ENCODE measurements at regions not wholly inside any gene's neighbourhood (a gene's known extent, or its start where the extent isn't known, plus 50 kb on each side); places are given as distances from the start of the nearest gene placed in this dataset.
"Not testable (repeated sequence)": the region's sequence is repeated elsewhere in the genome, so short reads cannot be mapped to it uniquely, and the experiment has no call there.

DNA sequence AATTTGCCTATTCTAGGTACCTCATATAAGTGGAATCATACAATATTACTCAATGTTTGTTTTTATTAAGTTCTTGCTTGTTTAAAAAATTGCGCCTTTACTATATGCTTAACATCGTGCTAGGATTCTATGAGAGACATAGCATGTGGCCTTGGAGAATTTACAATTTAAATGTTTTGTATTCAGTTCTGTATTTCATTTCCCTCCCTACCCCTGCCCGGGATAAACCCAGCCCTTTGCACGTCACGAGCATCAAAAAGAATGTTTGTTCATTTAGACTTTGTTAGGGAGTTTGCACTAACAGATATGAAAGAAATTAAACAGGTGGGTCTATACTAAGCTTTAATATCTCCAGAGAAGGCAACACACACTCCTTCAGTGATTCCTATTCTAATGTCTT is 75.7 kb downstream of the C18orf54 start:
- no peak for DNase-seq

DNA sequence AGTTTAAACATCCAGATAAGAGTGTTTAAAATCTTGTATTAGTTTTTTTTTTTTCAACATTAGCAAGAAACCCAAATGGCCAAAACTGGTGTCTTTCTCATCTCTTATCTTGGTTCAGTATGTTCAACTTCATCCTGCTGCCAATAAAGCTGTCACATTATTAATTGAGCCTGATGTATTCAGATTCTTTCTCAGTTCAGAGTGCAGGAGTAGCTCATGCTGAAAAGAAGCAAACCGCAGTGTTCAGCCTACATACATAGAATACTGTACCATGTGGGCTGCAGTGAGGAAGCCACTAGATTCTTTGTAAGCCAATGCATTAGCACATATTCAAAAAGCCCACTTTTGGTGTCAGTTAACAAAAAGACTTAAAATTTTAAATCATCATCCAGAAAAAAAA is 76.2 kb downstream of the C18orf54 start:
- DNase-seq = no peak

DNA sequence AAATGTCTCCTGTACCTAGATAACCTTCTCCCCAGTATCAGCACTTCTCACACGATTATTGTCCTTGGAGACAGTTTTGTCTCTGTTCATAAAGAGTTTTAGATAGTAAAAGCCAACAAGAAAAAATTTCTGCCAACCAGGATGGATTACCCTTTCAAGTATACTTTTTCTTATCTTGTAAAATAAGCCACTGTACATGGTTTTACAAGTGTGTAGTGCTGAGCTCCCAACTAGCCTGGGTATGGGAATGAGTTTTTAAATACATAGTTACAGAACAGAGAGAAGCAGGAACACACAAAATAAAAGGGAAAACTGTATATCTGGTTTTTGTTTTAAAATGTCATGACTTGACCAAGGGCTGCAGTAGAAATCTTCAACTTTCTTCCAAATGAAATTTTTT is 76.7 kb downstream of the C18orf54 start:
- DNase-seq = no peak

DNA sequence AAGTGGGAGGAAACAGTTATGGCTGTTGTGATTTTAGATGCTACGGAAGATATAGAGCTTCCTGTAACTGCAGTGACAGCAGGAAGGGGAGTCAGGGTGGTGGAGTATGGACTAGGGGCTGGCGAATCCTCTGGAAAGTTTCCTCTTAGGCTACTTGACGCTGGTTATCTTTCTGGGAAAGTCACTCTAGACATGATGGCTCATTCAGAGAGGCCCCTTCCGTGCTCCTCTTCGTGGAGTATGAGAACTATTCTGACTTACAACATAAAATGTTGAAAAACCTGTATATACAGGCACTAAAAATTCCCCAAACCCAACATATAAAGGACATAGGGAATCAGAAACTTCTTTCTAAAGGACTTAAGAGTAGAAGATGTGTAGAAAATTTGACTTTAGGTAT is 78.8 kb downstream of the C18orf54 start:
- DNase-seq = no peak

DNA sequence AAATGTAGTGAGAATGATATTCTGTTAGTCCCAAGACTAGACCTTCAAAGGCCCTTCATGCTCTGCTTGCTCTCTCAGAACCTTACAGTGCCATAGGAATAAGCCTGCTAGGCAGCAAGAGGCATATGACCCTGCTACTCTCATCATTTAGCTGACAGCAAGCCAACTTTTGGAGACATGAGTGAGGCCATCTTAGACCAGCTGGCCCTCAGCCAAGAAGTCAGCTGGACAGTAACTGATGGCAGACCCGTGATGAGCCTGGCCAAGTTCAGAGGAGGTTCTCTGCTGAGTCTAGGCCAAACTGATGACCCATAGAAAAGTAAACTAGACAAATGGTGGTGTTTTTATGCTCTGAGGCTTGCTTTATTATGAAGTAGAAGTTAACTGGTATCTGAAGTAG is 82.6 kb downstream of the C18orf54 start:
- no peak for DNase-seq

DNA sequence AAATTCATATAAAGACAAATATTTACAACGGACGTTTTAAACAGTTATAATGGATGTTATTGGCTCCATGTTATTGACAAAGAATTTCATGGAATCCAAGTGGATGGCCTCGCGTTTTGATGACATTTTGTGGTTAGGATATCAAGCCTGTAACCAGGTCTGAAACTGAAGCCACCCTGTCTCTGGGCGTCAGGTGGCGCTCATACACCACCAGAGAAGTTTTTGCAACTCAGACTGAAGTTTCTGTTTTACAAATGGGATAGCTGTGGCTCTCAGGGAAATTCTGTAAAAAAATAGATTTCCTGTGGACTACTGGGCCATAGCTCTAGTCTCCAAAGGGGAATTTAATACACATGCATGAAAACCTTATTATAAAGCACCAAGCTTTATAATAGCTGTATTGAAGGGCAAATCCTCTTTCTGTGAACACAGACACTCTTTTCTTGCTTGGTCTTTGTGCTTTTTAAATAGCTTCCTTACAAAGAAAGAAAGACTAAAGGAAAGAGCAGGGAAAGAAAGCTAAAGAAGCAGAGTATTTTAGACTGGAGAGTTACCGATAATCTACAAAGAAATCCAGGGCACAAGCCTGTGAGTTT is 86.7 kb downstream of the C18orf54 start:
- DNase-seq = peak; percentile 21 to 50

DNA sequence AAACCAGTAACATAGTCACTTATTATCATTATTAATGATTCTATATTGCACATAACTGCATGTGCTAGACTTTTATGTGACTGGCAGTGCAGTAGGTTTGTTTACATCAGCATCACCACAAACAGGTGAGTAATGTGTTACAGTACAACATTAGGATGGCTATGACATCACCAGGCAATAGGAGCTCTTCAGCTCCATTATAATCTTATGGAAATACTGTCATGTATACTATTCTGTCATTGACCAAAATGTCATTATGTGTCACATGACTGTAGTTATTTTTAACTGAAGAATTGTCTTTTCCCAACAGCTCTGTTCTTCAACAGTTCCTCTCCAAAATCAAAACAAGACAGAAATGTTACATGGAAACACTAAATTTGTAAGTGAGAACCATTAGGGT is 96.3 kb downstream of the C18orf54 start:
- DNase-seq = no peak

DNA sequence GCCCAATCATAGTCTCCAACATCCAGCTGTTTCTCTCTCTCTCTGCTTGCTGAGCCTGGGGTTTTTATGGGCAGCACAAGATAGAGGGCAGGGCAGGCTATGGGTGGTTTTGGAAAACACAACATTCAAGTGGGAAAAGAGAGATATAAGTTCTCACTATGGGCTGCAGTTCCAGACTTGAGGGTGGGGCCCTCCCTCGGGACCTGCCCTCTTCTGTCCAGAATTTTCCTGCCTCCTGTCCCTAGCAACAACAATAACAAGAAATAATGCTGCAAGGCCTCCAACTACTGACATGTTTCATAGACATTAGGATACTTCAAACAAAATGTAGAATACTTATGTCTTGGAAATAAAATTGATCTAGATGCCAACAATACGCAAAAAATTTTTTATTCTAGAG is 107.8 kb downstream of the C18orf54 start:
- no peak for DNase-seq

DNA sequence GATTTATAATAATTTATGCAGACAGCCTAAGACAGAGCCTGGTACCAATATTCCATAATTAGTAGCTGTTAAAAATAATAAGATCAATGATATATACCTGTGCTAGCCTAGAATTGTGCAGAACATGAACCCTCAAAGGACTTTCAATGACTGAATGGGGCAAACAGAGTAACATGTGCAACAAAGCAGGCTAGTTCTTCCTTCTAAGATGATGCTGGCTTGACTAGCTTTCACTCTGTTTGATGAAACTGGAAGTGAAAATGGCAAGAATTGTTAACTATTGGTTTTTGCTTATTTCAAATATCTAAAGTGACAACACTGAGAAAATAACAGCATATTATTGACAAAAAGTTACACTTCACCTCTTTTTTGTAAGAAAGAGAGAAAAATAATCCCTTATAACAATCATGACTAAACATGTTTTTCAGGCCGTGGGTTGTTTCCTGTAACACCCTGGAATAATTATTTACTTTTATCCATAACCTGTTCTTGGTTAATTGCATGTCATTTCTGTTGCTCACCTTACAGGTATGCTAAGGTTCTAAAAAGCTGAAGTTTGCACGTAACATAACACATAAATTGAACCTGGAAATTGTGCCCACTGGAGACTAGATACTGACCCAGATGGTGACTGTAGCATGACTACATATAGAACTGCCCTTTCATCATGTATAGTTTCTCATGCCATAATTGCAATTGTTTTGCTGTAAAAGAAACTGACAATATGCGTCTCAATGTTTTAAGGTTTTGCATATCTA is 108.7 kb downstream of the C18orf54 start:
- no peak for DNase-seq

DNA sequence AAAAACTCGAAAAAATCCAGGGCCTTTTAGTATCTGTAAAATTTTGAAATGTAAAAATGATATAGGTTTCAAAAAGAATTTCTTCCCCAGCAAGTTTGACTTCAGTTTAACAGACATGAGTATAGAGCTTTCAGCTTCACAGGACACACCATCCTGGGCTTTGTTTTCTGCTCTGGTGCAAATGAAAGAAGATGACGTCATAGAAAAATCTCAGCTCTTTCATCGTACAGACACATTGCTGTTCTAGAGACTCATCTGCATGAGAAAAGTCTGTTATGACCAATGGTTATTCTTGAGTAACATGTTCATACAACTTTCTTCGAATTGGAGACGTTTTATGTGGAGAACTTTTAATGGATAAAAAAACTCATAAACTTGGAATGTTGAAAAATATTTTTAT is 111.7 kb upstream of the DYNAP start:
- DNase-seq = no peak

DNA sequence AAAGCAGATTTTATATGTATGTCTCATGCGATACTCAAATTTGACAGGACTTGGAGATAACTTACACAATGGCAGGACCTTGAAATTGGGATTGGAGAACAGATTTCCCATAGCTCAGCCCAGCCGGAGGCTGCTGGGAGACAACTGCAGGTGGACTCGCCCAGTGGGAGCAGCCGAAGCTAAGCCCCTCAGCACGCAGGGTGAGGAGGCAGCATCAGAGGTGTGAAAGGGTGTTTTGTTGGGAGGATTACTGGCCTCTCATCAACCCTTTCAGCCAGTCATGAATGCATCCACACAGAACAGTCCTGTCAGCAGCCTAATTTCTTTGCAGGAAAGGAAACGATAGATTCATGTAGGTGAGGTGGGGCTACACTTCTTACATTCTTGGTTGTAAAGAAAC is 110.4 kb upstream of the DYNAP start:
- DNase-seq = no peak

DNA sequence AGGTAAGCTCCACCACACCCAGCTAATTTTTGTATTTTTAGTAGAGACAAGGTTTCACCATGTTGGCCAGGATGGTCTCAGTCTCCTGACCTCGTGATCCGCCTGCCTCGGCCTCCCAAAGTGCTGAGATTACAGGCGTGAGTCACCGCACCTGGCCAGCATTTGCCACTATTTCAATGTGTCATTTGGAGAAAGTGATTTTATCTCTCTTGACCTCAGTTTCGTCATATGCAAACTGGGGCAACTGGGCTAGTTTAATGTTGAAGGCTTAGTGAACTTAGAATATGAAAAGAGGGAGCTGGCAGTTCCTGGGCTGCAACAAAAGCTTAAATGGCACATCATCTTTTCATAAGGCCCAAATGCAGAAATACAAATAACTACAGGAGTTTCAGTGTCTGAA is 88.6 kb upstream of the DYNAP start:
- DNase-seq = not testable (repeated sequence)

DNA sequence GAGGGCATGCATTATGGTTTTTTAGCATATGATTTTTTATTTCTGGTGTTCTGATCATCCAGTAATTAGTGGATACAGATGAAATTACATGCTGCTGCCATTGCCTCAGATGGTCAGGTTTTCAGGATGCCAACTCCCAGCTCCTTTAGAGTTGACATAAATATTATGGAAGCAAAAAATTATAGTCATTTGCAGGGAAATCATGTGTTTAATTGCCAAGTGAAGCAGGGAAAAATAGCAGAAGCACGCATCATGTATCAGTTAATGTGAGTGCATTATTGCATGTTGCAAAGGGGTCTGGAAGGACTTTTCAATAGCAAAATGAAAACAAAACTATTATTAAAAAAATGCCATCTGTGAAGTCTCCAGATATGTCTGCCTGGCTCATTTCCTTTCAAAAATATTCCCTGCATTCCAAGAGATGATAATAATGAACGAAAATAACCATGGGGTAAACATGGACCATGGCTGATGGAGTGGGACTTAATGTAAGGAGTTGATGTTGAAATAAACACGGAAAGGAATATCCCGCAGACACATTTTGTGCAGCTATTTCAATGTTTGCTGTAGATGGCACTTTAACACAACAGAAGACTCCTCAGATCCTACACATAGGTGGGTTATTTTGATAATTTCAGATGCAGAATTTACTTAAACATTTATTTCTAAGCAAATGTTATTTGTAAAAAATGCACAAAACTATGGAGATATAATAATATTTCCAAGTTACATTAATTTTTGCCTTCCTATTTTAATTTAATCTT is 87.7 kb upstream of the DYNAP start:
- no peak for DNase-seq

DNA sequence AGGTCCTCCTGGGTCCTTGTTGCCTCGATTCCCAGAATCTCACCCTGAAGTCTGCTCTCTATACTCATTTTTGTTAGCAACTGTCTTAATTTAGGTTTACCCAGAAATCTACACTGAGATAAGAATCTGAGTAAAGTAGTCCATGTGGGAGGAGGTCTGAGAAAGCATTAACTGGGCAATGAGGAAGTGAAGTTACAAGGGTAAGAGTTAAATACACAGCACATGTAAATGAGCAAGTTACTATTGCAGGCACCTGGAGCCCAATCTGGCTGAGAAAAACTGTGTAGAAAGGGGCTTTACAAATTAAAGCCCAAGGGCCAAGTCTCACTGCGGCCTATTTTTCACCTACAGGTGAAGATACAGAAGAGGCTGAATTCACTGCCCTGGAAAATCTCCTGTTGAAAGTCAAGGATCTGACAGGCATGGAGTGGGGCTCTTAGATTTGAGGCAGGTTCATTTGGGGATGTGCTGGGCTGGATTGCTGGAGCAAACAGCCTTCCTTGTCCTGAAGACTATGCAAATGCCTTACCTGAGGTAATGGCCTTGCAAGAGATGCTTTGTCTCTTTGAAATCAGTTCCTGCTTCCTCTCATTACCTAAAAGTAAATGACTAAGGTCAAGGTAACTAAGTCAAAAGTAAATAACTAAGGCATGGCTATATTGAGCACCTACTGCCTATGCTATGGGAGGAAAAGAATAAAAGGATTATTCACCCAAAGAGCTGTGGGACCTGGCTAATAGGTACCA is 84.4 kb upstream of the DYNAP start:
- no peak for DNase-seq

DNA sequence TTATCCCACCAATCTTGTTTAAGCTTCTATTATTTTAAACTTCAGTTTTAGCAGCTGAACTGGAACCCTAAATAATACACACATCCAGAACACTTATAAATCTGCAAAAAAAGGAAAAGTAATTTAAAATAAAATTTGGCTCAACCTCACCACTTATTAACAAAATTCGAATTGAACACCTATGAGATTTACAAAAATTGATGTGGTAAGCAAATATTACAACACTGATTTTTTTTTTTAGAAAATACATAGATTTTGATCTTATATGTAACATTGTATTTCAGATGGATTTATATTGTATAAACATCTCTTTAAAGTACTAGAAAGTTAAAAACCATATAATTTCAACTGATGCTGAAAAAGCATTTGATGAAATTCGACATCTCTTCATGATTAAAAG is 81.3 kb upstream of the DYNAP start:
- no peak for DNase-seq

DNA sequence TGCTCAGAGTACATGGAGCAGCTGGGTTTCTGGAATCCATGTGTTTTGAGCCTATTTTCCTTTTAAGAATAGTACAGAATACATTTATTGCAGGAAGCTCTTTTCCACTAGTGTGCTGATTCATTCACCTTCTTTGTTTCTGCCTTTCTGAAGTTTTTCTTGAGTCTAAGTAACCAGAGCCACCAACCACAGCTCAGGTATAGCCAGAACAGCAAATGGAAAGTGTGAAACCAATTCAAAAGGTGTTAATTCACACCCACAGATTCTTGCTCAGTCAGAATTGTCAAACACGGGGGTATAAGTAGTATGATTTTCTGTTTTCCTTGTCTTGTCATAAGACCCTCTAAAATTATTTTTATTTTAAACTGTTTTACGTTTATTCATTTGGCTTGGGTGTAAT is 75.9 kb upstream of the DYNAP start:
- no peak for DNase-seq

DNA sequence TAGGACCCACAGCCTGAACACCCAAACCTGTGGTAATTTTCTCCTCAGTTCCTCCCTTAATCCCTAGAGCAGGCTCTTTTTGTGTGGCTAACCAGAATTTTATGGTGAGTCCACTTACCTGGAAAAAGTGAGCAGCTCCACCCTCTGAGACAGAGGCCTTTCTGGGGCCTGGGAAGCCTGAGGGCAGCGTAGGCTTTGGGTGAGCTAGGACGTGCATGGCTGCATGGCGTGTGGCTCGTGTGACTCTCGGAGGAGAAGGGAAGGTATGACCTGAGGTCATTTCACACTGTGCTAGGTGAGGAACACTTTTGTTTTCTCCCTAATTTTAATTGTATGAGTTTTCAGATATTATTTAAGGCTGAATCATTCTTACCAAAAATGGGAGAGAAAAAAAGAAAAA is 73.5 kb upstream of the DYNAP start:
- no peak for DNase-seq

DNA sequence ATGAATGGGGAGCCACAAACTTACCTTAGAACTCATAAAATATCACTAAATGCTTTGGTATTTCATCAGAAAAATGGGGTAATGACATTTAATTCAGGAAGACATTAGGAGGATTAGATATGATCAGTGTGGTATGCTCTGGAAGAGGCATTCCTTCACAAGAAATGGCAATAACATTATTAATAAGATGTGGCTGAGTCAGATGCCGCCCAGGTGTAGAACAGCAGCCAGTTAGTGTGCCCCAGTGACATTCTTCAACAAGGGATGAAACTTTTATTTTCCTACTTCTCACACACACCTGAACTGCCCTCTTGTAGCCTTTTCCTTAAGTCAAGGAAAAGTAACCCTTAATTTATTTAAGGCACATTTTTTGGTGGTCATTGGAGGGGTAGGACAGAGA is 69.2 kb upstream of the DYNAP start:
- no peak for DNase-seq

DNA sequence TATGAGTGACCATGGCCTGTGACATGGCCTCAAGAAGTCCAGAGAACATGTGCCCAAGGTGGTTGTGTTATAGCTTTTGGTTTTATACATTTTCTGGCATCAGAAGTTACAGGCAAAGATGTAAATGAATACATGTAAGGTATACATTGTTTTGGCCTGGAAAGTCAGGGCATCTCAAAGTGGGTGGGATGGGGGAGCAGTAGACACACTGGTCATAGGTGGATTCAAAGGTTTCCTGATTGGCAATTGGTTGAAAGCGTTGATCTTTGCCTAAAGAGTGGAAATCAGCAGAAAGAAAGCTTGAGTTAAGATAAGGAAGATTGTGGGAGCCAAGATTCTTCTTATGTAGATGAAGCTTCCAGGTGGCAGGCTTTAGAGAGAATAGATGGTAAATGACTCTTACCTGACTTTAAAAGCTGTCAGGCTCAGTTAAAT is 62.1 kb upstream of the DYNAP start:
- DNase-seq = no peak

DNA sequence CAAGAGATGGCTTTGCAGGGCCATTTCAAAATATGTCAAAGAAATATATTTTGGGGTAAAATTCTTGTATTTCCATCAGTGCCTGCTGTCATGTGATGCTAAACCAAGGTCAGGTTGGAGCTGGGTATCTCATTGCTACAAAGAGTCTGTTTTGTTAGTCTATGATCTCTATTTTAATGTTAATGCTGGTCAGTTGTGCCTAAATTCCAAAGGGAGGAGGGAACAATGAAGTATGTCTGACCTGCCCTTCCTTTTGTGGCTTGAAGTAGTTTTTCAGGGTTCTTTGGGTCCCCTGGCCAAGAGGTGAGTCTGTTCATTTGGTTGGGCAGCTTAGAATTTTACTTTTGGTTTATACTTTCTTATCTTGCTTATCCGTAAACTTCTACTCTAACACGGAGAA is 61.6 kb upstream of the DYNAP start:
- DNase-seq = no peak

DNA sequence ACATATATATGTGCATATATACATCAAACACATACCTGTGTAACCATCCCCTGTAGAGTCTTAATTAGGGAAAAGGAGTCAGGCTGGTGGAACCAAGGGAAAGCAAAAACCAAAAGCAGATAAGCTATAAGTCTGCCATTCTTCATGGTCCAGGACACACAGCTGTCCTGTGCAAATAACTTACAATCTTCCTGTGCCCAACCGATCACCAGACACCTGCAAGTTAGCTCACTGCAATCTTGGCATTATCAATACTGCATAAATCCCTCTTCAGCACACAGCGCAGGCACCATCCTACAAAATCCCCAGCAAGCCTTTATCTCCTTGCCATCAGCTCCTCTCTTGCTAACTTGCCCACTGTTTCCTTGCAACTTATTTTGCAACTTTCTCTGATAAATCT is 60.8 kb upstream of the DYNAP start:
- no peak for DNase-seq

DNA sequence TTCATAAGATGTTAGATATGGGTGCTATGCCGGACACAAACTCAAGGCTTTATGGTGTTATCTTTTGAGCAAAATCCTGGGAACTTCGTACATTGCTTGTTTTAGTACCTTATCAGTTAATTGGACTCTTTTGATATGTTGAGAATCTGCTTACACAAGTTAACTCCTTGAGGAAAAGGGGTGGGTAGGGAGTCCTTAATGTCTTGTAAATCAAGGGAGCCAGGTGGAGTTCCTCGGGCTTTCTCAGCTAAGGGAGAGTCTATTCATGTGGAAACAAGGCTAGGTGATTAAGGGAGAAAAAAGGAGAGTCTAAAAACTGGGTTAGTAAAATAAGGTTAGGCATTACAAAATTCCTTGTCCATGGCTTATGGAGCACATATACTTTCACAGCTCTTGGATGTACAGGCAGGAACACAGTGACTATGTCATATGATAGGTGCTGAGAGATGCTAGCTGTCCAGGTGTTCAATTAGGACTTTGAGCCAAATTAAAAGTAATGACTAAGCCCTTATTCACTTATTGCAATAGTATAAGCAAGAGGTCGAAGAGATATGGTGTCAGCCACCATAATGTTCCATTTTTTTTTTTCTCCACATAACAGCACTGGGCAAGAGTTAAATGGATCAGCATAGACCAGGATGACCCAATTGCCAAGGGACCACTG is 59.5 kb upstream of the DYNAP start:
- DNase-seq = no peak

DNA sequence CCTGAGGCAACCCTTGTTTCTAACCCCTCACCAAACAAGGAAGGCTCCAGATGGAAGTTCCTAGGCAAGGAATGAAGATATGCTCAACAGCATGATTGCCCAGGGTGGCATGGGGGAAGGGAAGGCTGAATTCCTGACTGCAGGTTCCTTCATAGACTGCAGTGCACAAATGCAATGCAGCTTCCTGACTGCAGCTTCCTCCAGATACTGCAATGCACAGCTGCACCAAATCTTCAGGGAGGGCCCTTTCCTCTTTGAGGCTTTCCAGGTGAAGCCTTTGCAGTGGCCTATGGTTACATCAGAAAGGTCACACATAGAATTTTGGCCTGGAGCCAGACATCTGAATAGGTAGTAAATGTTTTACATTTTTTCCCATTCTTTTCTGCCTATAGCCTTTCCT is 58.8 kb upstream of the DYNAP start:
- DNase-seq = no peak

Data from stimulated activated CD4-positive, alpha-beta T cell treated with anti-CD3 and anti-CD28 coated beads, Interleukin-2, amount 100 ng/mL, for 24 hours (primary cell).